ENCODE measurements at regions not wholly inside any gene's neighbourhood (a gene's known extent, or its start where the extent isn't known, plus 50 kb on each side); places are given as distances from the start of the nearest gene placed in this dataset.

- ChIA-PET POLR2A (no interaction called here), CTCF (ENCODE audit: unreplicated experiment) (no interaction called here)
- Histone ChIP-seq H3K4me2 (ENCODE audit: low read length) (no peak overlapping the region), H3K9me3 (ENCODE audit: low read length) (no peaks in the 10 kb centered on the region), H3K79me2 (ENCODE audit: insufficient read depth, low read depth, low read length) (no peaks in the 10 kb centered on the region), H2AFZ (ENCODE audit: low read length) (no peak overlapping the region), H3K4me1 (ENCODE audit: insufficient read depth, low read length, poor library complexity, severe bottlenecking) (no peaks in the 10 kb centered on the region), H3K9me2 (ENCODE audit: insufficient read depth, low read length) (no peaks in the 10 kb centered on the region), H3K4me3 (ENCODE audit: low read depth, low read length, poor library complexity, severe bottlenecking) (no peak overlapping the region), H4K20me1 (ENCODE audit: insufficient read depth, low read length) (no peaks in the 10 kb centered on the region), H3K27ac (ENCODE audit: low read depth, low read length, poor library complexity, severe bottlenecking) (no peak overlapping the region), H3K36me3 (ENCODE audit: insufficient read depth, low read length) (no peaks in the 10 kb centered on the region)
- intact Hi-C loops (cut with micrococcal nuclease; ENCODE audit: unreplicated experiment): no loop called here
- no TSS peak for BruUV-seq (replicated peaks)
- TF ChIP-seq, protein P1, sequence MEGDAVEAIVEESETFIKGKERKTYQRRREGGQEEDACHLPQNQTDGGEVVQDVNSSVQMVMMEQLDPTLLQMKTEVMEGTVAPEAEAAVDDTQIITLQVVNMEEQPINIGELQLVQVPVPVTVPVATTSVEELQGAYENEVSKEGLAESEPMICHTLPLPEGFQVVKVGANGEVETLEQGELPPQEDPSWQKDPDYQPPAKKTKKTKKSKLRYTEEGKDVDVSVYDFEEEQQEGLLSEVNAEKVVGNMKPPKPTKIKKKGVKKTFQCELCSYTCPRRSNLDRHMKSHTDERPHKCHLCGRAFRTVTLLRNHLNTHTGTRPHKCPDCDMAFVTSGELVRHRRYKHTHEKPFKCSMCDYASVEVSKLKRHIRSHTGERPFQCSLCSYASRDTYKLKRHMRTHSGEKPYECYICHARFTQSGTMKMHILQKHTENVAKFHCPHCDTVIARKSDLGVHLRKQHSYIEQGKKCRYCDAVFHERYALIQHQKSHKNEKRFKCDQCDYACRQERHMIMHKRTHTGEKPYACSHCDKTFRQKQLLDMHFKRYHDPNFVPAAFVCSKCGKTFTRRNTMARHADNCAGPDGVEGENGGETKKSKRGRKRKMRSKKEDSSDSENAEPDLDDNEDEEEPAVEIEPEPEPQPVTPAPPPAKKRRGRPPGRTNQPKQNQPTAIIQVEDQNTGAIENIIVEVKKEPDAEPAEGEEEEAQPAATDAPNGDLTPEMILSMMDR (conservative IDR thresholded peaks at IDR 0.05; ENCODE audit: low read length): no peak
- TF ChIP-seq EZH2phosphoT487 (IDR thresholded peaks at IDR 0.05; ENCODE audit: borderline replicate concordance, low read depth, low read length): no peak
- DNase-seq (ENCODE audit: low spot score): no peak
Observed at GRCh38 chr4:156102411-156102810, 148.7 kb upstream of the CTSO start.

DNA sequence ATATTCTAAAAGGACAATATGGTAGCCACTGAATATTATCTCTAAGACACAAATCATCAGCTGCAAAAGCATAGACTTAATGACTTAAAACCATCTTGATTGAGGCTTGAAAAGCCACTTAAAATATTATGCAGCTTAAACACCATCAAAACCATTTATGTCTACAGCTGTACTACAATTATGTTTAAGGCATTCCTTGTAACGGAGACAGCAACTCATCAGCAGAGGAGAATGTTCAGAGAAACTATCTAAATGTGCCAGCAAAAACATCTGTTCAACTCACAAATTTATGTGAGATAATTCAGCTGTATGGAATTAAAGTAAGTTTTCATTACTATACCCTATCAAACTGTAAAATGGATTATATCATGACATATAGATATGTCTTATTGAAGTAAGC lies 147.9 kb upstream of the CTSO start:
- H3K4me1 ChIP-seq (ENCODE audit: insufficient read depth, low read length, poor library complexity, severe bottlenecking): no peaks in the 10 kb centered on the region
- intact Hi-C loops (cut with micrococcal nuclease; ENCODE audit: unreplicated experiment): no loop called here
- H3K79me2 ChIP-seq (ENCODE audit: insufficient read depth, low read depth, low read length): no peaks in the 10 kb centered on the region
- H3K4me3 ChIP-seq (ENCODE audit: low read depth, low read length, poor library complexity, severe bottlenecking): no peak overlapping the region
- H2AFZ ChIP-seq (ENCODE audit: low read length): no peak overlapping the region
- no peaks in the 10 kb centered on the region for H3K36me3 ChIP-seq (ENCODE audit: insufficient read depth, low read length)
- no peaks in the 10 kb centered on the region for H3K9me2 ChIP-seq (ENCODE audit: insufficient read depth, low read length)
- POLR2A ChIA-PET: interaction anchor here (0.6 kb wide), 1 partner anchor 406 kb away, joined by 4 read pairs; no protein-coding TSS in a partner anchor
- H3K27ac ChIP-seq (ENCODE audit: low read depth, low read length, poor library complexity, severe bottlenecking): no peak overlapping the region
- H3K9me3 ChIP-seq (ENCODE audit: low read length): no peaks in the 10 kb centered on the region
- no peak for DNase-seq (ENCODE audit: low spot score)
- no peak for TF ChIP-seq EZH2phosphoT487 (IDR thresholded peaks at IDR 0.05; ENCODE audit: borderline replicate concordance, low read depth, low read length)
- TF ChIP-seq, protein P1 (conservative IDR thresholded peaks at IDR 0.05; ENCODE audit: low read length): no peak
- no peaks in the 10 kb centered on the region for H4K20me1 ChIP-seq (ENCODE audit: insufficient read depth, low read length)
- BruUV-seq (replicated peaks): no TSS peak
- CTCF ChIA-PET (ENCODE audit: unreplicated experiment): no interaction called here
- no peak overlapping the region for H3K4me2 ChIP-seq (ENCODE audit: low read length)

DNA sequence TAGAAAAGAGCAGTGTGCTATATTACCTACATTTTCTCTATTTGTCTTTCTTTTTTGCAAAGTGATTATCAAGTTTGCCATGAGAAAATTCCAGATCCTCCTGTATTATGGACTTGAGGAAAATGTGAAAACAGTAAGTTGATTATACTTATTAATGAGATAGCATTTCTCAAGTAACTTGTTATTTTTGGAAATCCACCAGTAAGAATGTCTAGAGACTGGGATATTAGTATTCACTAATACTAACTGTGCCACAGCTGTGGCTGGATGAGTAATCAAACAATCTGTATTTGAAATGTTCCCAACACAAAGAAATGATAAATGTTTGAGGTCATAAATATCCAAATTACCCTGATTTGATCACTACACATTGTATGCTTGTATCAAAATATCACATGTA lies 147.0 kb upstream of the CTSO start:
- no peaks in the 10 kb centered on the region for H3K9me2 ChIP-seq (ENCODE audit: insufficient read depth, low read length)
- H3K79me2 ChIP-seq (ENCODE audit: insufficient read depth, low read depth, low read length): no peaks in the 10 kb centered on the region
- H3K4me2 ChIP-seq (ENCODE audit: low read length): no peak overlapping the region
- H3K4me3 ChIP-seq (ENCODE audit: low read depth, low read length, poor library complexity, severe bottlenecking): no peak overlapping the region
- no TSS peak for BruUV-seq (replicated peaks)
- no peak overlapping the region for H2AFZ ChIP-seq (ENCODE audit: low read length)
- ChIA-PET CTCF (ENCODE audit: unreplicated experiment) (no interaction called here), POLR2A (no interaction called here)
- no peaks in the 10 kb centered on the region for H3K36me3 ChIP-seq (ENCODE audit: insufficient read depth, low read length)
- DNase-seq (ENCODE audit: low spot score): no peak
- H3K4me1 ChIP-seq (ENCODE audit: insufficient read depth, low read length, poor library complexity, severe bottlenecking): no peaks in the 10 kb centered on the region
- H3K9me3 ChIP-seq (ENCODE audit: low read length): no peaks in the 10 kb centered on the region
- TF ChIP-seq, protein P1 (conservative IDR thresholded peaks at IDR 0.05; ENCODE audit: low read length): no peak
- no peak for TF ChIP-seq EZH2phosphoT487 (IDR thresholded peaks at IDR 0.05; ENCODE audit: borderline replicate concordance, low read depth, low read length)
- intact Hi-C loops (cut with micrococcal nuclease; ENCODE audit: unreplicated experiment): no loop called here
- no peak overlapping the region for H3K27ac ChIP-seq (ENCODE audit: low read depth, low read length, poor library complexity, severe bottlenecking)
- H4K20me1 ChIP-seq (ENCODE audit: insufficient read depth, low read length): no peaks in the 10 kb centered on the region

Measured in OCI-LY7 (cell line).